ENCODE measurements at regions not wholly inside any gene's neighbourhood (a gene's known extent, or its start where the extent isn't known, plus 50 kb on each side); places are given as distances from the start of the nearest gene placed in this dataset.

DNA sequence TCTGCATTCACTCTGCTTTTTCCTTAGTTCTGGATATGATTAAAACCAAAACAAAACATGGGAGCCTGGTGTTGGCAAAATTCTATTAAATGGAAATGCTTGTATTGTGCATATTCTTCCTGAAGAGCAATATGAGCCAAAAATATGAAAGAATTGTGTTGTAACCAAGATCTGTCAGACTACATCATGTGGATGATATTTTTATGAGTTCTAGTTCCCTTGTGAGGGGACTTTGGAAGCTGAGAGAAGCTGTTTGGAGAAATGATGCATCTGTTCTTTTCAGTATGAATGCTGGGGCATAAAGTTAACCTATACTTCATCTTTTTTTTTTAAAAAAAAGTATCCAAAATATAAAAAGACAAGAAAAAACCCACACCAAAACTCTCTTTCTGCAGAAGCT lies 782.7 kb downstream of the ANKRD7 start:
- no peak for TF ChIP-seq CTCF (conservative IDR thresholded peaks at IDR 0.05; ENCODE audit: low read depth in 2 of 2)
- TF ChIP-seq EZH2 (IDR thresholded peaks at IDR 0.05; ENCODE audit: low read depth, unreplicated experiment): no peak
- TF ChIP-seq JUNB (IDR thresholded peaks at IDR 0.05; ENCODE audit: unreplicated experiment): no peak
- TF ChIP-seq, protein P1, sequence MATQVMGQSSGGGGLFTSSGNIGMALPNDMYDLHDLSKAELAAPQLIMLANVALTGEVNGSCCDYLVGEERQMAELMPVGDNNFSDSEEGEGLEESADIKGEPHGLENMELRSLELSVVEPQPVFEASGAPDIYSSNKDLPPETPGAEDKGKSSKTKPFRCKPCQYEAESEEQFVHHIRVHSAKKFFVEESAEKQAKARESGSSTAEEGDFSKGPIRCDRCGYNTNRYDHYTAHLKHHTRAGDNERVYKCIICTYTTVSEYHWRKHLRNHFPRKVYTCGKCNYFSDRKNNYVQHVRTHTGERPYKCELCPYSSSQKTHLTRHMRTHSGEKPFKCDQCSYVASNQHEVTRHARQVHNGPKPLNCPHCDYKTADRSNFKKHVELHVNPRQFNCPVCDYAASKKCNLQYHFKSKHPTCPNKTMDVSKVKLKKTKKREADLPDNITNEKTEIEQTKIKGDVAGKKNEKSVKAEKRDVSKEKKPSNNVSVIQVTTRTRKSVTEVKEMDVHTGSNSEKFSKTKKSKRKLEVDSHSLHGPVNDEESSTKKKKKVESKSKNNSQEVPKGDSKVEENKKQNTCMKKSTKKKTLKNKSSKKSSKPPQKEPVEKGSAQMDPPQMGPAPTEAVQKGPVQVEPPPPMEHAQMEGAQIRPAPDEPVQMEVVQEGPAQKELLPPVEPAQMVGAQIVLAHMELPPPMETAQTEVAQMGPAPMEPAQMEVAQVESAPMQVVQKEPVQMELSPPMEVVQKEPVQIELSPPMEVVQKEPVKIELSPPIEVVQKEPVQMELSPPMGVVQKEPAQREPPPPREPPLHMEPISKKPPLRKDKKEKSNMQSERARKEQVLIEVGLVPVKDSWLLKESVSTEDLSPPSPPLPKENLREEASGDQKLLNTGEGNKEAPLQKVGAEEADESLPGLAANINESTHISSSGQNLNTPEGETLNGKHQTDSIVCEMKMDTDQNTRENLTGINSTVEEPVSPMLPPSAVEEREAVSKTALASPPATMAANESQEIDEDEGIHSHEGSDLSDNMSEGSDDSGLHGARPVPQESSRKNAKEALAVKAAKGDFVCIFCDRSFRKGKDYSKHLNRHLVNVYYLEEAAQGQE (IDR thresholded peaks at IDR 0.05; ENCODE audit: unreplicated experiment): no peak
- no peak for TF ChIP-seq ZNF331 (CRISPR knock-in tag; IDR thresholded peaks at IDR 0.05; ENCODE audit: low read depth)
- no peak for TF ChIP-seq POLR2AphosphoS5 (IDR thresholded peaks at IDR 0.05; ENCODE audit: low read depth)

All from GM23338 (cell line).